IPS-18a (cell line): ENCODE measurements at regions not wholly inside any gene's neighbourhood (a gene's known extent, or its start where the extent isn't known, plus 50 kb on each side); places are given as distances from the start of the nearest gene placed in this dataset.
"Not testable (repeated sequence)": the region's sequence is repeated elsewhere in the genome, so short reads cannot be mapped to it uniquely, and the experiment has no call there.

Experiments used
- H3K27ac ChIP-seq: one replicate; pipeline ENCODE4 v1.5.1; 2013; ENCODE audit warnings: low read length
- H3K27me3 ChIP-seq: one replicate; pipeline ENCODE4 v1.6.1; 2013; ENCODE audit warnings: mild to moderate bottlenecking, low read length; ENCODE audit not compliant: control insufficient read depth, insufficient read depth
- H3K36me3 ChIP-seq: one replicate; pipeline ENCODE4 v1.6.1; 2013; ENCODE audit warnings: low read depth, low read length; ENCODE audit not compliant: control insufficient read depth
- H3K4me1 ChIP-seq: one replicate; pipeline ENCODE4 v1.6.1; 2013; ENCODE audit warnings: low read depth, low read length; ENCODE audit not compliant: control insufficient read depth
- H3K4me3 ChIP-seq: one replicate; pipeline ENCODE4 v1.5.1; 2013; ENCODE audit warnings: low read length
- H3K9ac ChIP-seq: one replicate; pipeline ENCODE4 v1.6.1; 2013; ENCODE audit warnings: mild to moderate bottlenecking, low read length, moderate library complexity
- H3K9me3 ChIP-seq: one replicate; pipeline ENCODE4 v1.6.1; 2013; ENCODE audit warnings: low read depth, low read length; ENCODE audit not compliant: control insufficient read depth

DNA sequence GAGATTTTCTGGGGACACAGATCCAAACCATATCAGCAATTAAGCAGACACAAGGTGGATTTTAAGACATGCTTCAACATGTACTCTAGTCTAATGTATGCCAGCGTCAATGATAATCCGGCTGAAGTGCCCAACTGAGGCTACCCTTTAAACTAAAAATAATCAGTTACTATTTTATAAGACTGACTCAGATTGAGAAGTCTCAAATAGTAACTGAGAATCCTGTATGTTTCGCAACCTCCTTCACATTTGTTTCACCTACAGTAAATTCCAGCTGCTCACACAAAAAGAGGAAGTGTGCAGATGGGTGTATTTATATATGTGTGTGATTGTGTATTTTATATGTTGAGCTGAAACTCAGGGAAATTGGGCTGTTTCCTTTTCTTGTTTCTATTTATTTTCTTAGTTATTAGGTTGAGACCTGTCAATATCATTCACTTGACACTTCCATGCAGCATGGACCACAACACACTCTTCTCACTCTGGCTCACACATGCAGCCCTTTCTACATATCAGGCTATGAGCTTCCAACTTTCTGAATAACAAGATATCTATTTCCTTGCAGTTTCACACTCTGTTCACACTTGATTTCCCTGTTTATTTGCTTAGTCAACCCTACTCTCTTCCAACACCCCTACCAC lies 1224.9 kb upstream of the TMEM132C start:
- Histone ChIP-seq H3K9ac (no peak overlapping the region), H3K4me3 (no peak overlapping the region), H3K36me3 (no peaks in the 10 kb centered on the region), H3K27me3 (no peaks in the 10 kb centered on the region), H3K9me3 (peaks cover 11% of the 10 kb centered on the region), H3K4me1 (no peaks in the 10 kb centered on the region), H3K27ac (no peak overlapping the region)

DNA sequence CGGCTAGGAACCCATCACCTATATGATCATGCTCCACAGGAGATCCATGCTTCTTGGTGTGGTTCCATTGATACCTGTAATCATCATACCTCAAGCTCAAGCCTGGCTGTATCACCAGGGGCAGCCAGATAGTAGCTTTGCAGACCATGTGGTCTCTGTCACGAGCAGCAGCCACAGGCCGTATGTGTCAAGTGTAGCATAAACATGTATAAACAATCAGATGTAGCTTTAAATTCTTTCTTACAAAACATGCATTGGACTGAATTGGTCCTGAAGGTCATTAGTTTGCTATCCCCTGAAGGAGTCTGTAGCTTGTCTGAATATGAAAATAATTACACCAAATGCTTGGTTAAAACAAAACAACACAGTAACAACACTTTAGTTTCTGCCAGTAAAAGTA lies 1223.2 kb upstream of the TMEM132C start:
- H3K9ac ChIP-seq = no peak overlapping the region
- no peaks in the 10 kb centered on the region for H3K4me1 ChIP-seq
- no peak overlapping the region for H3K27ac ChIP-seq
- peaks cover 11% of the 10 kb centered on the region for H3K9me3 ChIP-seq
- no peak overlapping the region for H3K4me3 ChIP-seq
- no peaks in the 10 kb centered on the region for H3K27me3 ChIP-seq
- no peaks in the 10 kb centered on the region for H3K36me3 ChIP-seq

DNA sequence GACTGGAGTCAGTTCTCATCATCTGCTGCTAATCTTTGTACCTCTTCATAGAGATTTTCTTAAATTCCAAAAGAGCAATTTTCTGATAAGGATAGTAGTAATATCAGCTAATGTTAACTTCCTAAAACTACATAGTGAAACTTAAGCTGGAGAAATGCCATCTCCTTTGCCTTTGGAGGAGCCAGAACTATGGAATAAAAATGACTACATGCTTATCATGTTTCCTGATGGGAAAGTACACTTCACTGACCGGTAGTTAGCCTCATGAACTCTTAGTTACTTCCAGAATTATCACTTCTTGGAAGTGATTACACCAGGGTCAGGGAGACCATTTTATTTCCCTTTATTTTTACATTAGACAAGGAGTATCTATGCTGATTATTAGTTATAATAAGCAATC lies 1222.1 kb upstream of the TMEM132C start:
- Histone ChIP-seq H3K27me3 (no peaks in the 10 kb centered on the region), H3K9me3 (peaks cover 11% of the 10 kb centered on the region), H3K9ac (no peak overlapping the region), H3K4me3 (no peak overlapping the region), H3K27ac (no peak overlapping the region), H3K36me3 (no peaks in the 10 kb centered on the region), H3K4me1 (no peaks in the 10 kb centered on the region)

DNA sequence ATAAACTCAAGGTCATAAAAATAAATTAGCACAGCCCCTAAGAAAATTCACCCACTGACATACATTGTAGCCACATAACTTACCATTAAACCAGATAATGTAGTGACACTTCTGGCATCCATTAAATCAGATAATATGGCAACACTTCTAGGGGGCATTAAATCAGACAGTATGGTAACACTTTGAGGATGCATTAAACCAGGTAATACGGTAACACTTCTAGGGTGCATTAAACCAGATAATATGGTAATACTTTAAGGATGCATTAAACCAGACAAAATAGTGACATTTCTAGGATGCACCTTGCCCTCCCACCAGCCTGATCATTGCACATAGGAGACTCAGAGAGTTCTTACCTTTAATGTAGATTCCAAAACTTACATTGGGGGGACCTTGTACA lies 1220.5 kb upstream of the TMEM132C start:
- peaks cover 11% of the 10 kb centered on the region for H3K9me3 ChIP-seq

DNA sequence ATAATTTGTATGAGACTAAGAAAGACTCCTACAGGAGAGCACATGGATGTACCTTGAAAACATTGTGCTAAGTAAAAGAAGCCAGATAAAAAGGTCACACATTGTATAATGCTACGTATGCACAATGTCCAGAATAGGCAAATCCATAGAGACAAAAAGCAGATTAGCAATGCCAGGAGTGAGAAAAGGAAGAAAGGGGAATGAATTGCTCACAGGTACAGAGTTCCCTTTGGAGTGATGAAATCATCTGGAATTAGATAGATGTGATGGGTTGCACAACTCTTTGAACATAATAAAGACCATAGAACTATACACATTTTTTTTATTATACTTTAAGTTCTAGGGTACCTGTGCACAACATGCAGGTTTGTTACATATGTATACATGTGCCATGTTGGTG lies 1218.9 kb upstream of the TMEM132C start:
- peaks cover 9% of the 10 kb centered on the region for H3K9me3 ChIP-seq
- H3K27me3 ChIP-seq = no peaks in the 10 kb centered on the region
- no peak overlapping the region for H3K9ac ChIP-seq
- no peaks in the 10 kb centered on the region for H3K4me1 ChIP-seq
- H3K27ac ChIP-seq = no peak overlapping the region
- H3K36me3 ChIP-seq = no peaks in the 10 kb centered on the region
- no peak overlapping the region for H3K4me3 ChIP-seq

More for the DNA sequence above, 1220.5 kb upstream of the TMEM132C start:
- H3K27ac ChIP-seq = no peak overlapping the region
- no peaks in the 10 kb centered on the region for H3K4me1 ChIP-seq
- no peak overlapping the region for H3K9ac ChIP-seq
- no peaks in the 10 kb centered on the region for H3K27me3 ChIP-seq
- no peaks in the 10 kb centered on the region for H3K36me3 ChIP-seq
- no peak overlapping the region for H3K4me3 ChIP-seq

DNA sequence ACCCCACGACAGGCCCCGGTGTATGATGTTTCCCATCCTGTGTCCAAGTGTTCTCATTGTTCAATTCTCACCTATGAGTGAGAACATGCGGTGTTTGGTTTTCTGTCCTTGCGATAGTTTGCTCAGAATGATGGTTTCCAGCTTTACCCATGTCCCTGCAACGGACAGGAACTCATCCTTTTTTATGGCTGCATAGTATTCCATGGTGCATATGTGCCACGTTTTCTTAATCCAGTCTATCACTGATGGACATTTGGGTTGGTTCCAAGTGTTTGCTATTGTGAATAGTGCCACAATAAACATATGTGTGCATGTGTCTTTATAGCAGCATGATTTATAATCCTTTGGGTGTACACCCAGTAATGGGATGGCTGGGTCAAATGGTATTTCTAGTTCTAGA lies 1218.4 kb upstream of the TMEM132C start:
- not testable (repeated sequence) for H3K9ac ChIP-seq, H3K4me3 ChIP-seq, H3K36me3 ChIP-seq, H3K9me3 ChIP-seq, H3K27me3 ChIP-seq, H3K4me1 ChIP-seq, H3K27ac ChIP-seq

DNA sequence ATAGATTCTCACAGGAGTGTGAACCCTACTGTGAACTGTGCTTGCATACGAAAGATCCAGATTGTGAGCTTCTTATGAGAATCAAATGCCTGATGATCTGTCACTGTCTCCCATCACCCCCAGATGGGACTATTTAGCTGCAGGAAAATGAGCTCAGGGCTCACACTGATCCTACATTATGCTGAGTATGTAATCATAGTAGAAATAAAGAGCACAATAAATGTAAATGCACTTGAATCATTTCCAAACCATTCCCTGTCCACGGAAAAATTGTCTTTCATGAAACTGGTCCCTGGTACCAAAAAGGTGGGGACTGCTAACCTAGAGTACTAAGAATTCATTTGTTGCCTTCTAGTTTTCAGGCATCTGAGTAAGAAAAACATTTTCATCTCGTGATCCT lies 1215.8 kb upstream of the TMEM132C start:
- H3K4me3 ChIP-seq = no peak overlapping the region
- H3K9me3 ChIP-seq = no peaks in the 10 kb centered on the region
- no peak overlapping the region for H3K9ac ChIP-seq
- no peaks in the 10 kb centered on the region for H3K4me1 ChIP-seq
- H3K27me3 ChIP-seq = no peaks in the 10 kb centered on the region
- no peaks in the 10 kb centered on the region for H3K36me3 ChIP-seq
- H3K27ac ChIP-seq = no peak overlapping the region

DNA sequence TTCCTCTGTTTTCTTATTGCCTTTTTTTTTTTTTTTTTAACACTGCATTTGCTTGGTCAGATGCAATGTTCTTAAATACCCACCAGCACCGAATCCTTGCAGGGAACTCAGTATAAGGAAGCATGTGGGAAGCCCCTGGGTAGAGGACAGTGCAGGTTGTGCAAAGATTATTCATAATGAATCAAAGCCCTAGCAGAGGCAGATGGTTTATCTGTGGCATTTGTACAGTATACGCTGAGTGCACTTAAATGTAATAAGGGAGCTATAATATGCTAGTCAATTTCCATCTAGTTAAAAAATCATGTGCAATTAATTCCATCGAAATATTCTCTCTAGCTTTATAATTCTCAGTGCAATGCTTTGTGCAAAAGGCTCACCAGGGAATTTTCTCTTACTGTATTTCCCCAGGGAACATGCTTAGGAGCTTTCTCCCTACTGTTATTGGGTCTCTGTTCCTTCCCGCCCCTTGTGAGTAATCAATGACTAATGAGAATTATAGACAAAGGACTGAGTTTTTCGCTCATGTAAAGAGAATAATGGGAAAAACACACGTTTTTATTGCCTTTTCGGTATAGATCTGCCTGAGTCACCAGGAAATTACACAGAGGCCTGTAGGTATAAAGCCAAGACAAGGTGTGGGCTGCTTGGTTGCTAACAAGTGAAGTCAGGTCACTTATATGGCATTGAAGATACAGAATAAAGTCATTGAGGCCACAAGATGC lies 1214.3 kb upstream of the TMEM132C start:
- no peaks in the 10 kb centered on the region for H3K9me3 ChIP-seq
- H3K27me3 ChIP-seq = no peaks in the 10 kb centered on the region
- no peaks in the 10 kb centered on the region for H3K4me1 ChIP-seq
- H3K9ac ChIP-seq = no peak overlapping the region
- no peak overlapping the region for H3K27ac ChIP-seq
- no peak overlapping the region for H3K4me3 ChIP-seq
- no peaks in the 10 kb centered on the region for H3K36me3 ChIP-seq

DNA sequence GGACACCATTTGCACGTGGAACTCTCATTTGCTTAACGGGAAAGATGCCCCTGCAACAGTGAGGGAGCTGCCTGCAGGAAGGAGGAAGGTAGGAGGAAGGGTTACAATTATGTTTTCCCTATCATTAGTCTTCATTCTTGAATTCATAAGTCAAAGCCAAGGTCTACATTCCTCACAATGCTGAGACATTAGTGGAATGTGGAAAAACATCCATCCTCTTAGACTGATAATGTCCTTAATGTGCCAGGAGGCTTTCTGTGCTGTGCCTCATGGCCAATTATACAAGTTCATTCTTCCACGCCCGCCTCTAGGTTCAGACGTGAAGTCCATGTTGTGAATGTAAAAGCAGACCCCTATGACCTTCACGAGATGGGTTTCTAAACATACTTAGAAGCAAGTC lies 1212.4 kb upstream of the TMEM132C start:
- H3K4me1 ChIP-seq = no peaks in the 10 kb centered on the region
- no peak overlapping the region for H3K4me3 ChIP-seq
- H3K9me3 ChIP-seq = no peaks in the 10 kb centered on the region
- no peaks in the 10 kb centered on the region for H3K36me3 ChIP-seq
- H3K27me3 ChIP-seq = no peaks in the 10 kb centered on the region
- no peak overlapping the region for H3K9ac ChIP-seq
- no peak overlapping the region for H3K27ac ChIP-seq

DNA sequence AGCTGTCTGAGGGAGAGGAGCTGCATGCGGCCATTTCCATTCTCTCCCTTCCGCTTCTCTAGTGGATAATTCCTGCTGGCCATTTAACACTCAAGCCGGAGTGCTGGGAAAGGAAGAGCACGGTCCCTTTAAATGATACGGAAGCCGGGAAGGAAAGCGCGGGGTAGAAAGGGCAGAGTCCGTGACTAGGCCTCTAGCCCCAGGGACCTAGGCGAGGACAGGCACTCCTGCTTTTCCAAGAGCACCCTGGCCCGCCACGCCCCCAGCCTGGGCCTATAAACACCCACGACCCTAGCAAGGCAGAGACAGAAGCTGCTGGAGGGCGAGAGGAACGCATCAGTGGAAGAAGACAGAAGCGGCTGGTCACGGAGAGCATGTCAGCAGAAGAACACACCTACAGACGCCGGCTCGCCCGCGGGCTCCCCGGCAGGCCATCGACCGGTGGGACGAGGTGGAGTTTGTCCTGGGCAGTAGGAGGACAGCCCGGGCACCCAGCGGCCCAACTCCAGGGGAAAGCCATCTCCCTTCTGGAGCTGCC lies 1206.6 kb upstream of the TMEM132C start:
- Histone ChIP-seq H3K9ac (no peak overlapping the region), H3K27ac (no peak overlapping the region), H3K36me3 (no peaks in the 10 kb centered on the region), H3K9me3 (peaks cover 9% of the 10 kb centered on the region), H3K4me3 (no peak overlapping the region), H3K27me3 (no peaks in the 10 kb centered on the region), H3K4me1 (no peaks in the 10 kb centered on the region)

DNA sequence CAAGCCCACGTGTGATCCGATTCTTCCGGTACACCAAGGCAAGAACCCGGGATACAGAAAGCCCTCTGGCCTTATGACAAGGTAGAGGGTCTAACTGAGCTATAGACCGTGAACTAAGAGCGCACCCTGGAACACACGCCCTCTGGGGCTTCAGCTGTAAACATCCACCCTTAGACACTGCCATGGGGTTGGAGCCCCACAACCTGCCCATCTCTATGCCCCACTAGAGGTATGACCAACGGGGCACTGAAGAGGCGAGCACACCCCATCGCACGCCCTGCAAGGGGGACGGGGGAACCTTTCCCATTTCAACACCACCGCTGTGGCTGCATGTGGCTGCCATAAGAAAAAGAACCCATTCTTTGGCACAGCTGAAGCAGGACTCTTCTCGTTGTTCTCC lies 1206.0 kb upstream of the TMEM132C start:
- no peaks in the 10 kb centered on the region for H3K36me3 ChIP-seq
- no peaks in the 10 kb centered on the region for H3K27me3 ChIP-seq
- H3K27ac ChIP-seq = no peak overlapping the region
- peaks cover 9% of the 10 kb centered on the region for H3K9me3 ChIP-seq
- no peak overlapping the region for H3K9ac ChIP-seq
- H3K4me3 ChIP-seq = no peak overlapping the region
- no peaks in the 10 kb centered on the region for H3K4me1 ChIP-seq
